HepG2 (cell line): ENCODE measurements at regions not wholly inside any gene's neighbourhood (a gene's known extent, or its start where the extent isn't known, plus 50 kb on each side); places are given as distances from the start of the nearest gene placed in this dataset.

ENCODE experiments used
- ATAC-seq: fragments of 200-7000 bp; cut with Tn5 transposase; 3 replicates; pipeline ENCODE4 v1.9.1; 2020; ENCODE audit warnings: mild to moderate bottlenecking, moderate library complexity
- BruUV-seq: library from RNA; stranded (reverse); fragments of 400-500 nt; replicated peaks from 2 replicates; lab custom pipeline; 2021; lab: Mats Ljungman, UMichigan
- CTCF ChIA-PET: fragments of 300-600 bp; formaldehyde crosslinking; extraction: SDS; loops from one replicate; lab custom pipeline; 2021; ENCODE audit warnings: low total read pairs, inconsistent platforms, low intra/inter-chr PET ratio; lab: Yijun Ruan, JAX
- POLR2A ChIA-PET: fragments of 350-600 bp; sonication (Branson Sonifier 250); formaldehyde crosslinking; loops from one replicate; lab custom pipeline; 2020; ENCODE audit warnings: antibody characterized with exemption, inconsistent platforms; lab: Yijun Ruan, JAX
- DNase-seq: peaks from one replicate; pipeline ENCODE4 v3.0.0-alpha.2; 2015; ENCODE audit warnings: low spot score
- FAIRE-seq: peaks from 3 replicates; lab custom pipeline; 2011; peaks lifted over from hg19 to GRCh38; lab: Jason Lieb, UNC
- H2AFZ ChIP-seq: one replicate; pipeline ENCODE4 v1.6.1; 2011; ENCODE audit warnings: low read length, inconsistent platforms
- H3K27ac ChIP-seq: fragments of 300-600 bp; 3 replicates; pipeline ENCODE4 v1.8.0; 2011; ENCODE audit warnings: mixed run types, mild to moderate bottlenecking, mixed read lengths, low read length, inconsistent platforms; ENCODE audit not compliant: insufficient read depth; ENCODE audit errors: extremely low read length
- H3K27me3 ChIP-seq, 2 experiments: fragments of 200-600 bp in 1 of 2; 2 replicates in 1 of 2; 3 replicates in 1 of 2; pipeline versions ENCODE4 v1.6.0 to v1.8.0; 2011; ENCODE audit warnings: low read length in 2 of 2, mild to moderate bottlenecking in 2 of 2, moderate library complexity in 2 of 2, inconsistent platforms in 1 of 2; ENCODE audit not compliant: insufficient read depth in 2 of 2, control insufficient read depth in 1 of 2
- H3K36me3 ChIP-seq, 2 experiments: fragments of 200-600 bp in 1 of 2; replicated peaks in 1 of 2; 2 replicates in 1 of 2; 3 replicates in 1 of 2; pipeline versions ENCODE4 v1.5.1 to v1.8.0; 2011; ENCODE audit warnings: low read length in 2 of 2, inconsistent platforms in 1 of 2; ENCODE audit not compliant: insufficient read depth in 2 of 2, control insufficient read depth in 1 of 2
- H3K4me1 ChIP-seq: 2 replicates; pipeline ENCODE4 v1.5.1; 2012; ENCODE audit warnings: low read length, inconsistent platforms; ENCODE audit not compliant: insufficient read depth
- H3K4me2 ChIP-seq: 2 replicates; pipeline ENCODE4 v1.6.0; 2011; ENCODE audit warnings: low read depth, low read length, inconsistent platforms
- H3K4me3 ChIP-seq, 3 experiments: fragments of 200-600 bp in 1 of 3; sonication (generic), shearing (Covaris generic) in 1 of 3; replicated peaks in 1 of 3; 2 replicates each; pipeline ENCODE4 v1.5.1; 2011 to 2016; ENCODE audit warnings: low read length in 3 of 3, inconsistent platforms in 2 of 3, low read depth in 2 of 3, mild to moderate bottlenecking in 2 of 3, control low read depth in 1 of 3, mixed read lengths in 1 of 3; ENCODE audit not compliant: insufficient read depth in 1 of 3
- H3K79me2 ChIP-seq: one replicate; pipeline ENCODE4 v1.6.1; 2011; ENCODE audit warnings: low read length, inconsistent platforms; ENCODE audit not compliant: insufficient read depth
- H3K9ac ChIP-seq: 2 replicates; pipeline ENCODE4 v1.6.0; 2011; ENCODE audit warnings: mild to moderate bottlenecking, low read depth, low read length, inconsistent platforms; ENCODE audit not compliant: insufficient read depth
- H3K9me3 ChIP-seq: 2 replicates; pipeline ENCODE4 v1.5.1; 2012; ENCODE audit warnings: mild to moderate bottlenecking, low read length
- H4K20me1 ChIP-seq: 2 replicates; pipeline ENCODE4 v1.6.0; 2011; ENCODE audit warnings: inconsistent platforms, mild to moderate bottlenecking, low read length, moderate library complexity; ENCODE audit not compliant: insufficient read depth
- MAFG ChIP-seq: sonication (generic); formaldehyde crosslinking; IDR thresholded peaks from 2 replicates; pipeline ENCODE4 v1.5.1; 2020; ENCODE audit warnings: mild to moderate bottlenecking, missing genetic modification reagents
- ZBTB1 ChIP-seq: sonication (generic); formaldehyde crosslinking; IDR thresholded peaks from 2 replicates; pipeline ENCODE4 v1.4.0; 2020; ENCODE audit warnings: missing genetic modification reagents, borderline replicate concordance
- WGBS: methylation state at CpG from one replicate; pipeline ENCODE4 v1.1.6; 2017; ENCODE audit warnings: low lambda C conversion rate; 5-methylcytosine and 5-hydroxymethylcytosine counted together
- in situ Hi-C: cut with HindIII; loops from 2 replicates; pipeline ENCODE4 v1.10.0; 2017; ENCODE audit warnings: low pct_unique_long_range_greater_than_20kb; ENCODE audit not compliant: extremely low pct_ligation_motif_present
- intact Hi-C: fragments of 100-400 bp; cut with micrococcal nuclease; formaldehyde crosslinking; loops from one replicate; pipeline ENCODE4 v1.10.0; 2022; ENCODE audit not compliant: unreplicated experiment
- TF ChIP-seq, protein P1 (sequence below): sonication (generic); formaldehyde crosslinking; IDR thresholded peaks from 2 replicates; pipeline ENCODE4 v1.5.0; 2020; ENCODE audit warnings: mild to moderate bottlenecking, missing genetic modification reagents, borderline replicate concordance
- TF ChIP-seq, protein P2 (sequence below): IDR thresholded peaks from 2 replicates; pipeline ENCODE4 v1.6.1; 2016; ENCODE audit warnings: missing biosample characterization, missing genetic modification reagents, low read depth

DNA sequence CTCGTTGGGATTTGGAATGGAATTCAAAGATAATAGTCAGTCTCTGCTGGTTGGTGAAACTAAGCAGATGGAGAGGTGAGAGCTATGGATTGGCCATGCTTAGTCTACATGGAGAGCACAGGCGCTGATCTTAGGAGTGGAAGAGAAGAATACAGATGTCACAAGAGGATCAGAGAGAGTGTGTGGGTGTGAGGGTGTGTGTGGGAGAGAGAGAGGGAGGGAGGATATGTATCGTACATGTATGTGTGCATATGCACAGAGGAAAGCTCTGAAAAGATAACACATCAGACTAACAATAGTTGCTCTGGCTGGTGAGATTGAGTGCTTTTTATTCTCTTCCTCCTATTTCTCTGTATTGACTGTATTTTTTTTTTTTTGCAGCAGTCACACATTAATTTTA, 686.2 kb upstream of the TBX3 start:
- H3K27ac ChIP-seq, result no peak overlapping the region
- CTCF ChIA-PET, result no interaction called here
- no peak for ATAC-seq
- BruUV-seq, result no TSS peak
- H3K79me2 ChIP-seq, result no peaks in the 10 kb centered on the region
- WGBS, result 43% methylated on average over 3 of the region's 3 CpGs
- no peak for DNase-seq
- H4K20me1 ChIP-seq, result no peaks in the 10 kb centered on the region
- no peak for FAIRE-seq
- H3K9ac ChIP-seq, result no peak overlapping the region
- peaks cover 0 to 8% of the 10 kb centered on the region in 2 experiments; a peak in 2 of 5 replicates for H3K27me3 ChIP-seq
- intact Hi-C loops (no loop called here), in situ Hi-C loops (no loop called here)
- POLR2A ChIA-PET, result no interaction called here
- no peak overlapping the region for H3K4me2 ChIP-seq
- no peaks in the 10 kb centered on the region for H3K36me3 ChIP-seq
- H3K9me3 ChIP-seq, result no peaks in the 10 kb centered on the region
- H3K4me1 ChIP-seq, result peaks cover 37% of the 10 kb centered on the region
- no peak overlapping the region for H3K4me3 ChIP-seq
- no peak overlapping the region for H2AFZ ChIP-seq
- TF ChIP-seq MAFG (CRISPR knock-in tag) (no peak), ZBTB1 (no peak)
- TF ChIP-seq, protein P1, sequence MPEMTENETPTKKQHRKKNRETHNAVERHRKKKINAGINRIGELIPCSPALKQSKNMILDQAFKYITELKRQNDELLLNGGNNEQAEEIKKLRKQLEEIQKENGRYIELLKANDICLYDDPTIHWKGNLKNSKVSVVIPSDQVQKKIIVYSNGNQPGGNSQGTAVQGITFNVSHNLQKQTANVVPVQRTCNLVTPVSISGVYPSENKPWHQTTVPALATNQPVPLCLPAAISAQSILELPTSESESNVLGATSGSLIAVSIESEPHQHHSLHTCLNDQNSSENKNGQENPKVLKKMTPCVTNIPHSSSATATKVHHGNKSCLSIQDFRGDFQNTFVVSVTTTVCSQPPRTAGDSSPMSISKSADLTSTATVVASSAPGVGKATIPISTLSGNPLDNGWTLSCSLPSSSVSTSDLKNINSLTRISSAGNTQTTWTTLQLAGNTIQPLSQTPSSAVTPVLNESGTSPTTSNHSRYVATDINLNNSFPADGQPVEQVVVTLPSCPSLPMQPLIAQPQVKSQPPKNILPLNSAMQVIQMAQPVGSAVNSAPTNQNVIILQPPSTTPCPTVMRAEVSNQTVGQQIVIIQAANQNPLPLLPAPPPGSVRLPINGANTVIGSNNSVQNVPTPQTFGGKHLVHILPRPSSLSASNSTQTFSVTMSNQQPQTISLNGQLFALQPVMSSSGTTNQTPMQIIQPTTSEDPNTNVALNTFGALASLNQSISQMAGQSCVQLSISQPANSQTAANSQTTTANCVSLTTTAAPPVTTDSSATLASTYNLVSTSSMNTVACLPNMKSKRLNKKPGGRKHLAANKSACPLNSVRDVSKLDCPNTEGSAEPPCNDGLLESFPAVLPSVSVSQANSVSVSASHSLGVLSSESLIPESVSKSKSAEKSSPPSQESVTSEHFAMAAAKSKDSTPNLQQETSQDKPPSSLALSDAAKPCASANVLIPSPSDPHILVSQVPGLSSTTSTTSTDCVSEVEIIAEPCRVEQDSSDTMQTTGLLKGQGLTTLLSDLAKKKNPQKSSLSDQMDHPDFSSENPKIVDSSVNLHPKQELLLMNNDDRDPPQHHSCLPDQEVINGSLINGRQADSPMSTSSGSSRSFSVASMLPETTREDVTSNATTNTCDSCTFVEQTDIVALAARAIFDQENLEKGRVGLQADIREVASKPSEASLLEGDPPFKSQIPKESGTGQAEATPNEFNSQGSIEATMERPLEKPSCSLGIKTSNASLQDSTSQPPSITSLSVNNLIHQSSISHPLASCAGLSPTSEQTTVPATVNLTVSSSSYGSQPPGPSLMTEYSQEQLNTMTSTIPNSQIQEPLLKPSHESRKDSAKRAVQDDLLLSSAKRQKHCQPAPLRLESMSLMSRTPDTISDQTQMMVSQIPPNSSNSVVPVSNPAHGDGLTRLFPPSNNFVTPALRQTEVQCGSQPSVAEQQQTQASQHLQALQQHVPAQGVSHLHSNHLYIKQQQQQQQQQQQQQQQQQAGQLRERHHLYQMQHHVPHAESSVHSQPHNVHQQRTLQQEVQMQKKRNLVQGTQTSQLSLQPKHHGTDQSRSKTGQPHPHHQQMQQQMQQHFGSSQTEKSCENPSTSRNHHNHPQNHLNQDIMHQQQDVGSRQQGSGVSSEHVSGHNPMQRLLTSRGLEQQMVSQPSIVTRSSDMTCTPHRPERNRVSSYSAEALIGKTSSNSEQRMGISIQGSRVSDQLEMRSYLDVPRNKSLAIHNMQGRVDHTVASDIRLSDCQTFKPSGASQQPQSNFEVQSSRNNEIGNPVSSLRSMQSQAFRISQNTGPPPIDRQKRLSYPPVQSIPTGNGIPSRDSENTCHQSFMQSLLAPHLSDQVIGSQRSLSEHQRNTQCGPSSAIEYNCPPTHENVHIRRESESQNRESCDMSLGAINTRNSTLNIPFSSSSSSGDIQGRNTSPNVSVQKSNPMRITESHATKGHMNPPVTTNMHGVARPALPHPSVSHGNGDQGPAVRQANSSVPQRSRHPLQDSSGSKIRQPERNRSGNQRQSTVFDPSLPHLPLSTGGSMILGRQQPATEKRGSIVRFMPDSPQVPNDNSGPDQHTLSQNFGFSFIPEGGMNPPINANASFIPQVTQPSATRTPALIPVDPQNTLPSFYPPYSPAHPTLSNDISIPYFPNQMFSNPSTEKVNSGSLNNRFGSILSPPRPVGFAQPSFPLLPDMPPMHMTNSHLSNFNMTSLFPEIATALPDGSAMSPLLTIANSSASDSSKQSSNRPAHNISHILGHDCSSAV (CRISPR knock-in tag), result no peak
- TF ChIP-seq, protein P2, sequence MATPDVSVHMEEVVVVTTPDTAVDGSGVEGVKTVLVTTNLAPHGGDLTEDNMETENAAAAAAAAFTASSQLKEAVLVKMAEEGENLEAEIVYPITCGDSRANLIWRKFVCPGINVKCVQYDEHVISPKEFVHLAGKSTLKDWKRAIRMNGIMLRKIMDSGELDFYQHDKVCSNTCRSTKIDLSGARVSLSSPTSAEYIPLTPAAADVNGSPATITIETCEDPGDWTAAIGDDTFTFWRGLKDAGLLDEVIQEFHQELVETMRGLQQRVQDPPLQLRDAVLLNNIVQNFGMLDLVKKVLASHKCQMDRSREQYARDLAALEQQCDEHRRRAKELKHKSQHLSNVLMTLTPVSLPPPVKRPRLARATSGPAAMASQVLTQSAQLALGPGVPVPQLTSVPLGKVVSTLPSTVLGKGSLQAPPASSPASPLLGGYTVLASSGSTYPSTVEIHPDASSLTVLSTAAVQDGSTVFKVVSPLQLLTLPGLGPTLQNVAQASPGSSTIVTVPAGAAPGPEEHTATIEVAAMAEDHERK (CRISPR knock-in tag), result no peak
